ENCODE measurements at regions not wholly inside any gene's neighbourhood (a gene's known extent, or its start where the extent isn't known, plus 50 kb on each side); places are given as distances from the start of the nearest gene placed in this dataset.
"Not testable (repeated sequence)": the region's sequence is repeated elsewhere in the genome, so short reads cannot be mapped to it uniquely, and the experiment has no call there.

GRCh38 chr20:30579069-30579468, 678.4 kb upstream of the DEFB115 start:
- TF ChIP-seq POLR2A (IDR thresholded peaks at IDR 0.05; ENCODE audit: low read depth, low read length); CTCF (IDR thresholded peaks at IDR 0.05 in 2 of 3, conservative IDR thresholded peaks at IDR 0.05 in 1 of 3; ENCODE audit: control insufficient read depth in 2 of 3, extremely low read depth in 1 of 3, insufficient read depth in 1 of 3, low read depth in 3 of 3, low read length in 3 of 3); NBN (IDR thresholded peaks at IDR 0.05); KDM1A (IDR thresholded peaks at IDR 0.05; ENCODE audit: borderline replicate concordance); SUZ12 (IDR thresholded peaks at IDR 0.05; ENCODE audit: unreplicated experiment); EP300 (IDR thresholded peaks at IDR 0.05; ENCODE audit: borderline replicate concordance in 1 of 2, control insufficient read depth in 1 of 2, low read depth in 2 of 2, low read length in 2 of 2); SPI1 (IDR thresholded peaks at IDR 0.05; ENCODE audit: borderline replicate concordance, insufficient read depth, low read depth, low read length); ZNF274 (IDR thresholded peaks at IDR 0.05; ENCODE audit: insufficient read depth, insufficient read length); YBX1 (IDR thresholded peaks at IDR 0.05); ZBTB33 (IDR thresholded peaks at IDR 0.05); CHD2 (IDR thresholded peaks at IDR 0.05; ENCODE audit: borderline replicate concordance, low read depth, low read length): not testable (repeated sequence)
